Karpas-422 (cell line): ENCODE measurements at regions not wholly inside any gene's neighbourhood (a gene's known extent, or its start where the extent isn't known, plus 50 kb on each side); places are given as distances from the start of the nearest gene placed in this dataset.

ENCODE experiments used
- DNase-seq: peaks from one replicate; pipeline ENCODE4 v3.0.0-alpha.2; 2015
- H2AFZ ChIP-seq: fragments of 200-600 bp; sonication (generic); 2 replicates; pipeline ENCODE4 v1.6.1; 2014; ENCODE audit warnings: antibody characterized with exemption, low read length, mixed read lengths
- H3K27ac ChIP-seq: fragments of 200-600 bp; sonication (generic); 2 replicates; pipeline ENCODE4 v1.5.1; 2014; ENCODE audit warnings: mild to moderate bottlenecking, low read length, moderate library complexity
- H3K27me3 ChIP-seq: fragments of 200-600 bp; sonication (generic); 2 replicates; pipeline ENCODE4 v1.6.1; 2014; ENCODE audit warnings: low read length, mixed read lengths
- H3K36me3 ChIP-seq: fragments of 200-600 bp; sonication (generic); 2 replicates; pipeline ENCODE4 v1.6.1; 2014; ENCODE audit warnings: low read length, mixed read lengths; ENCODE audit not compliant: insufficient read depth
- H3K4me1 ChIP-seq: fragments of 200-600 bp; sonication (generic); 2 replicates; pipeline ENCODE4 v1.6.1; 2014; ENCODE audit warnings: mild to moderate bottlenecking, low read length, mixed read lengths
- H3K4me2 ChIP-seq: fragments of 200-600 bp; sonication (generic); 2 replicates; pipeline ENCODE4 v1.6.1; 2014; ENCODE audit warnings: low read length, low read depth, mild to moderate bottlenecking; ENCODE audit not compliant: poor library complexity, severe bottlenecking
- H3K4me3 ChIP-seq: fragments of 200-600 bp; sonication (generic); 2 replicates; pipeline ENCODE4 v1.5.1; 2014; ENCODE audit warnings: mild to moderate bottlenecking, antibody characterized with exemption, low read length, mixed read lengths
- H3K79me2 ChIP-seq: fragments of 200-600 bp; sonication (generic); 2 replicates; pipeline ENCODE4 v1.6.1; 2014; ENCODE audit warnings: mild to moderate bottlenecking, low read length, mixed read lengths
- H3K9ac ChIP-seq: fragments of 200-600 bp; sonication (generic); 2 replicates; pipeline ENCODE4 v1.6.0; 2014; ENCODE audit warnings: low read length
- H3K9me2 ChIP-seq: fragments of 200-600 bp; sonication (generic), shearing (Covaris generic); replicated peaks from 2 replicates; pipeline ENCODE4 v1.6.0; 2014; ENCODE audit warnings: mild to moderate bottlenecking, low read length, moderate library complexity; ENCODE audit not compliant: insufficient read depth
- H3K9me3 ChIP-seq: fragments of 300-700, 200-600 bp; sonication (generic); 2 replicates; pipeline ENCODE4 v1.6.1; 2014; ENCODE audit warnings: low read length, mixed read lengths
- H4K20me1 ChIP-seq: fragments of 200-600 bp; sonication (generic); 2 replicates; pipeline ENCODE4 v1.6.1; 2014; ENCODE audit warnings: mild to moderate bottlenecking, antibody characterized with exemption, low read length, low read depth; ENCODE audit not compliant: insufficient read depth

GRCh38 chr12:13376610-13377373, 180.3 kb downstream of the EMP1 start:
- no peak for DNase-seq
- Histone ChIP-seq H3K4me1 (peaks cover 3% of the 10 kb centered on the region; the same call in 1 of the 2 replicates), H3K79me2 (no peaks in the 10 kb centered on the region), H3K27me3 (no peaks in the 10 kb centered on the region), H3K9ac (no peak overlapping the region), H3K9me2 (no peaks in the 10 kb centered on the region), H4K20me1 (no peaks in the 10 kb centered on the region), H3K36me3 (no peaks in the 10 kb centered on the region), H3K4me2 (no peak overlapping the region), H3K27ac (no peak overlapping the region), H3K4me3 (no peak overlapping the region), H2AFZ (no peak overlapping the region), H3K9me3 (no peaks in the 10 kb centered on the region)

- Histone ChIP-seq H3K9me3 (no peaks in the 10 kb centered on the region), H3K79me2 (no peaks in the 10 kb centered on the region), H3K27me3 (no peaks in the 10 kb centered on the region), H3K4me3 (no peak overlapping the region), H2AFZ (no peak overlapping the region), H3K9ac (no peak overlapping the region), H3K9me2 (no peaks in the 10 kb centered on the region), H4K20me1 (no peaks in the 10 kb centered on the region), H3K4me2 (no peak overlapping the region), H3K36me3 (no peaks in the 10 kb centered on the region), H3K4me1 (peaks cover 3% of the 10 kb centered on the region; the same call in 1 of the 2 replicates), H3K27ac (no peak overlapping the region)
- DNase-seq: no peak
Observed at GRCh38 chr12:13375583-13376345, 179.2 kb downstream of the EMP1 start.

GRCh38 chr12:13374793-13375192, 178.3 kb downstream of the EMP1 start:
- H4K20me1 ChIP-seq: no peaks in the 10 kb centered on the region
- peaks cover 3% of the 10 kb centered on the region; the same call in 1 of the 2 replicates for H3K4me1 ChIP-seq
- no peaks in the 10 kb centered on the region for H3K9me2 ChIP-seq
- H3K9me3 ChIP-seq: no peaks in the 10 kb centered on the region
- H3K9ac ChIP-seq: no peak overlapping the region
- H3K4me3 ChIP-seq: no peak overlapping the region
- no peak overlapping the region for H2AFZ ChIP-seq
- DNase-seq: no peak
- H3K4me2 ChIP-seq: no peak overlapping the region
- H3K27me3 ChIP-seq: no peaks in the 10 kb centered on the region
- no peaks in the 10 kb centered on the region for H3K79me2 ChIP-seq
- H3K36me3 ChIP-seq: no peaks in the 10 kb centered on the region
- no peak overlapping the region for H3K27ac ChIP-seq

- peaks cover 3% of the 10 kb centered on the region; the same call in 1 of the 2 replicates for H3K4me1 ChIP-seq
- H3K27me3 ChIP-seq: no peaks in the 10 kb centered on the region
- H3K4me2 ChIP-seq: no peak overlapping the region
- no peak overlapping the region for H3K9ac ChIP-seq
- no peaks in the 10 kb centered on the region for H3K9me2 ChIP-seq
- H3K27ac ChIP-seq: no peak overlapping the region
- H3K79me2 ChIP-seq: no peaks in the 10 kb centered on the region
- H2AFZ ChIP-seq: no peak overlapping the region
- no peaks in the 10 kb centered on the region for H4K20me1 ChIP-seq
- no peaks in the 10 kb centered on the region for H3K36me3 ChIP-seq
- H3K4me3 ChIP-seq: no peak overlapping the region
- H3K9me3 ChIP-seq: no peaks in the 10 kb centered on the region
- no peak for DNase-seq
Observed at GRCh38 chr12:13373803-13374202, 177.3 kb downstream of the EMP1 start.

- no peak overlapping the region for H2AFZ ChIP-seq
- H3K36me3 ChIP-seq: no peaks in the 10 kb centered on the region
- peaks cover 3% of the 10 kb centered on the region; the same call in 1 of the 2 replicates for H3K4me1 ChIP-seq
- no peaks in the 10 kb centered on the region for H3K9me2 ChIP-seq
- H3K9me3 ChIP-seq: no peaks in the 10 kb centered on the region
- no peak overlapping the region for H3K27ac ChIP-seq
- no peaks in the 10 kb centered on the region for H3K79me2 ChIP-seq
- no peak for DNase-seq
- H3K4me2 ChIP-seq: no peak overlapping the region
- no peaks in the 10 kb centered on the region for H3K27me3 ChIP-seq
- H4K20me1 ChIP-seq: no peaks in the 10 kb centered on the region
- H3K9ac ChIP-seq: no peak overlapping the region
- no peak overlapping the region for H3K4me3 ChIP-seq
Observed at GRCh38 chr12:13373131-13373530, 176.6 kb downstream of the EMP1 start.

DNA sequence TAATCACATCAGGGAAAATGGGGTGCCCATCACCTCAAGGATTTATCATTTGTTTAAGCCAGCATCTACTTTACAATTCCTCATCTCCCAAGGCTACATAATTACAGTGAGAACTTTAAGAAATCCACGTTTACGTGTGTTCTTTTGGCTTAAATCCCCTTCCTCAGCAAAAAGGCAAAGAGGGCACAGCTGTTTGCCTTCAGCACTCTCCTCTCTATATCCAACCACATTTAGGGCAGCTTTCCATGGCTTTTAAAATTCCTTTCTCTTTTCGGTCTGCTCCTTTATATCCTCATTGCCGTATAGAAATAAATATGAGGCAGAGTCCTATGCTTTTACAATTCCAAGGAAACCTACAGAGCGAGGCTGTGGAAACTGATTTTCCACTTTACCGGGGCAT, 175.9 kb downstream of the EMP1 start:
- no peak overlapping the region for H3K9ac ChIP-seq
- no peak for DNase-seq
- no peak overlapping the region for H2AFZ ChIP-seq
- no peaks in the 10 kb centered on the region for H3K27me3 ChIP-seq
- H3K9me3 ChIP-seq: no peaks in the 10 kb centered on the region
- H3K27ac ChIP-seq: no peak overlapping the region
- no peaks in the 10 kb centered on the region for H3K9me2 ChIP-seq
- H3K79me2 ChIP-seq: no peaks in the 10 kb centered on the region
- H3K36me3 ChIP-seq: no peaks in the 10 kb centered on the region
- no peaks in the 10 kb centered on the region for H4K20me1 ChIP-seq
- H3K4me1 ChIP-seq: no peaks in the 10 kb centered on the region
- H3K4me2 ChIP-seq: no peak overlapping the region
- no peak overlapping the region for H3K4me3 ChIP-seq

GRCh38 chr12:13371797-13372196, 175.3 kb downstream of the EMP1 start:
- H3K27me3 ChIP-seq: no peaks in the 10 kb centered on the region
- H3K9ac ChIP-seq: no peak overlapping the region
- H3K36me3 ChIP-seq: no peaks in the 10 kb centered on the region
- no peaks in the 10 kb centered on the region for H4K20me1 ChIP-seq
- no peaks in the 10 kb centered on the region for H3K4me1 ChIP-seq
- H3K4me3 ChIP-seq: no peak overlapping the region
- no peak for DNase-seq
- no peak overlapping the region for H2AFZ ChIP-seq
- no peaks in the 10 kb centered on the region for H3K9me3 ChIP-seq
- H3K4me2 ChIP-seq: no peak overlapping the region
- H3K79me2 ChIP-seq: no peaks in the 10 kb centered on the region
- H3K27ac ChIP-seq: no peak overlapping the region
- H3K9me2 ChIP-seq: no peaks in the 10 kb centered on the region

DNA sequence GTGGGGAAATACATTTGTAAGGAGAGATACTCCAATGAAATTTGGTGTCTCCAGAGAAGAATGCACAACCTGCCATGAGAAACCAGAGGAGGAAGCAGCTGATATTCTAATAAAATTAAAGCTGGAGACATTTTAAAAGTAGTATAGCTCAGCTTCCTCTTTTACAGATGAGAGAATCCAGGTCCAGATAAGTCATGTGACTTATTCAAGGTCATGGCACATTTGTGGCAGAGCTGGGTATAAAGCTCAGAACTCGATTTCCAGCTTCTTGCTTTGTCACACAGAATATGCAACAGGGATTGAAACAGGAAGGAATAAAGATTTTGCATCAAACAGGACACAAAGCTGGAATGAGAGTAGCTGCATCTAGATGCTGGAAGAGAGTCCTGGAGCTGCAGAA, 174.8 kb downstream of the EMP1 start:
- Histone ChIP-seq H3K27me3 (no peaks in the 10 kb centered on the region), H3K9me2 (no peaks in the 10 kb centered on the region), H4K20me1 (no peaks in the 10 kb centered on the region), H3K79me2 (no peaks in the 10 kb centered on the region), H3K9me3 (no peaks in the 10 kb centered on the region), H3K4me3 (no peak overlapping the region), H3K4me2 (no peak overlapping the region), H3K27ac (no peak overlapping the region), H3K4me1 (no peaks in the 10 kb centered on the region), H3K9ac (no peak overlapping the region), H3K36me3 (no peaks in the 10 kb centered on the region), H2AFZ (no peak overlapping the region)
- no peak for DNase-seq
